ENCODE measurements at regions not wholly inside any gene's neighbourhood (a gene's known extent, or its start where the extent isn't known, plus 50 kb on each side); places are given as distances from the start of the nearest gene placed in this dataset.

DNA sequence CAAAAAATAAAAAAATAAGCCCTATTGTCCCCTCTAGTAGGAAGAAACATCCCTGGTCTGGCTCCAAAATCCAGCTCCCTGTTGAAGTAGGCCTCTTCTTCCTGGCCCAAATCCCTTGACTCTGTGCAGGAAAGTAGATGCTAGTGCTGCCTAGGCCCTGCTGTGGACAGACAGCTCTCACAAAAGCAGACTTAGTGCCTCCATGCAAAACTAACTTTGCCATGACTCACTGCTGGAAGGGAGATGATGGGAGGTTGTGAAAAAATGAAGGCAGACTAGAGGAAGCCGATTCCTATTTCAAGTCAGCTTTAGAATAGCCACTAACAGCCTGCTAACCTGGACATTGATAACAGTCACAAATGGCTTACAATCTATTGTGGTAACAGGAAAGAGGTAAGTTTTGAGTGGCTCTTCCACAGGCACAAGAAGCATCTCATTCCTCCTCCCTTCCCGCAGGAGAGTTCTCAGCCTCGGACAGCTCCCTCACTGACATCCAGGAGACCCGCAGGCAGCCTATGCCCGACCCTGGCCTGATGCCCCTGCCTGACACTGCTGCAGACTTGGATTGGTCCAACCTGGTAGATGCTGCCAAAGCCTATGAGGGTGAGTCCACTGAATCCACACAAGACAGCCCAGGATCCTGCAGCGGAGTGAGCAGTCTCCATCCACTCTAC is 198.9 kb upstream of the RGS6 start:
- H3K27me3 ChIP-seq (ENCODE audit: control insufficient read depth in 2 of 2, insufficient read depth in 2 of 2, low read length in 2 of 2) = no peaks in the 10 kb centered on the region
- H3K27ac ChIP-seq (ENCODE audit: low read depth in 2 of 2, low read length in 2 of 2) = no peak overlapping the region
- peaks cover 62 to 64% of the 10 kb centered on the region in 2 donors for H3K36me3 ChIP-seq (ENCODE audit: control insufficient read depth in 2 of 2, insufficient read depth in 2 of 2, low read length in 2 of 2)
- H3K9me3 ChIP-seq (ENCODE audit: control insufficient read depth in 2 of 2, low read length in 2 of 2) = no peaks in the 10 kb centered on the region
- no peak overlapping the region for H3K4me3 ChIP-seq (ENCODE audit: low read length in 2 of 2)
- no peaks in the 10 kb centered on the region for H3K4me1 ChIP-seq (ENCODE audit: control insufficient read depth in 2 of 2, insufficient read depth in 2 of 2, low read length in 2 of 2)
- H3K9ac ChIP-seq (ENCODE audit: low read depth in 1 of 2, low read length in 2 of 2) = no peak overlapping the region

GRCh38 chr14:71734076-71734475 is 198.2 kb upstream of the RGS6 start:
- Histone ChIP-seq H3K27ac (ENCODE audit: low read depth in 2 of 2, low read length in 2 of 2) (no peak overlapping the region), H3K36me3 (ENCODE audit: control insufficient read depth in 2 of 2, insufficient read depth in 2 of 2, low read length in 2 of 2) (peaks cover 64 to 65% of the 10 kb centered on the region in 2 donors), H3K27me3 (ENCODE audit: control insufficient read depth in 2 of 2, insufficient read depth in 2 of 2, low read length in 2 of 2) (no peaks in the 10 kb centered on the region), H3K9me3 (ENCODE audit: control insufficient read depth in 2 of 2, low read length in 2 of 2) (no peaks in the 10 kb centered on the region), H3K4me3 (ENCODE audit: low read length in 2 of 2) (no peak overlapping the region), H3K9ac (ENCODE audit: low read depth in 1 of 2, low read length in 2 of 2) (no peak overlapping the region), H3K4me1 (ENCODE audit: control insufficient read depth in 2 of 2, insufficient read depth in 2 of 2, low read length in 2 of 2) (no peaks in the 10 kb centered on the region)

GRCh38 chr14:71734885-71735284 is 197.3 kb upstream of the RGS6 start:
- H3K27me3 ChIP-seq (ENCODE audit: control insufficient read depth in 2 of 2, insufficient read depth in 2 of 2, low read length in 2 of 2) = no peaks in the 10 kb centered on the region
- no peak overlapping the region for H3K4me3 ChIP-seq (ENCODE audit: low read length in 2 of 2)
- no peak overlapping the region for H3K9ac ChIP-seq (ENCODE audit: low read depth in 1 of 2, low read length in 2 of 2)
- H3K27ac ChIP-seq (ENCODE audit: low read depth in 2 of 2, low read length in 2 of 2) = no peak overlapping the region
- H3K36me3 ChIP-seq (ENCODE audit: control insufficient read depth in 2 of 2, insufficient read depth in 2 of 2, low read length in 2 of 2) = peaks cover 56 to 64% of the 10 kb centered on the region in 2 donors
- no peaks in the 10 kb centered on the region for H3K4me1 ChIP-seq (ENCODE audit: control insufficient read depth in 2 of 2, insufficient read depth in 2 of 2, low read length in 2 of 2)
- H3K9me3 ChIP-seq (ENCODE audit: control insufficient read depth in 2 of 2, low read length in 2 of 2) = no peaks in the 10 kb centered on the region

DNA sequence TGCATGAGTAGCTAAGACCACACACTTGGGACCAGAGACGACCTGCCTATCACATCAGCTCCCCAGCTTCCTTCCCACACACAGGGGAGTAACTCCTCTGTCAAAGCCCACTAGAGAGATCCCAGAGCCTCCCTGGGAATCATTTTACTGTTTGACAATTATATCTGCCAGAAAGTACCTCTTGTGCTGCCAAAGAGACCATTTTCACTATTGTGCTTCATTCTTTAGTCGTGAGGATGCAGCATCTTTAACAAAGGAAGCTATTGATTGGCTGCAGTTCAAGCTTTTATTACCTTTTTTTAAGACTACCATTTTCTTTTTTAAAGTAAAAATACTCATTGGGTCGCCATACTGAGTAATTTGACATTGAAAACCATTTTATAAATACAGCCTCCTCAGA is 194.5 kb upstream of the RGS6 start:
- H3K9ac ChIP-seq (ENCODE audit: low read depth in 1 of 2, low read length in 2 of 2) = no peak overlapping the region
- no peak overlapping the region for H3K27ac ChIP-seq (ENCODE audit: low read depth in 2 of 2, low read length in 2 of 2)
- H3K36me3 ChIP-seq (ENCODE audit: control insufficient read depth in 2 of 2, insufficient read depth in 2 of 2, low read length in 2 of 2) = peaks cover 31 to 38% of the 10 kb centered on the region in 2 donors
- no peak overlapping the region for H3K4me3 ChIP-seq (ENCODE audit: low read length in 2 of 2)
- H3K9me3 ChIP-seq (ENCODE audit: control insufficient read depth in 2 of 2, low read length in 2 of 2) = no peaks in the 10 kb centered on the region
- no peaks in the 10 kb centered on the region for H3K4me1 ChIP-seq (ENCODE audit: control insufficient read depth in 2 of 2, insufficient read depth in 2 of 2, low read length in 2 of 2)
- no peaks in the 10 kb centered on the region for H3K27me3 ChIP-seq (ENCODE audit: control insufficient read depth in 2 of 2, insufficient read depth in 2 of 2, low read length in 2 of 2)

DNA sequence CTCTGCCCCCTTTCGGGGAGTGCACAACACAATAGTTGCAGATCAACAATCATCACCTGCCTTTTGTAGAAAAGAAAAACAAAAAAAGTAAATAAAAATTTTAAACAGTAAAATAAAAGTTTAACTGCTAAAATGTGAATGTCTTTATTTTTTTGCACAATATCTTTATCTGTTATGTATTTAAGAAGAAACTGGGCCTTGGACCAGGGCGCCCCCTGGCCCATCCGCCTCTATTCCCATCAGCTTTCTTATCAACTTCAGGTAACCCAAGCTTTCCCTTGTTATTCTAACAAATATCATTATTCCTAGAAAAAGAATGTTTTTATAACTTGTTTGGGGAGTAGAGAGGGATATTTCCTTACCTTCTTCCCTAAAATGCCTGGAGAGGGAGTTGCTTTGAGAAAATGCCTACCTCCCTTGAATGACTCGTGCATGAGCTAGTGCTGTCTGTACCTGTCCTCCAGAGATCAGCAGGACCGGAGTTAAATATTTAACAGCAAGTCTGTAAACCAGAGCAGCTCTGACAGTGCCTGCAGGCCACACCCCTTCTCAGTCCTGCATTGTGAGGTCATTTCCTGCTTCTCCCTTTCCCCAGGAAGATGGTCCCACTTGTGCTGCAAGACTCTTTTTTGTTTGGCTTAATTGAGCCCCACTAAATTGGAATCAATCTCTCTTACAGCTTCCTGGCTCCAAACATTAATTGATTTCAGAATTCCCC is 192.8 kb upstream of the RGS6 start:
- Histone ChIP-seq H3K9me3 (ENCODE audit: control insufficient read depth in 2 of 2, low read length in 2 of 2) (no peaks in the 10 kb centered on the region), H3K27ac (ENCODE audit: low read depth in 2 of 2, low read length in 2 of 2) (no peak overlapping the region), H3K27me3 (ENCODE audit: control insufficient read depth in 2 of 2, insufficient read depth in 2 of 2, low read length in 2 of 2) (no peaks in the 10 kb centered on the region), H3K4me1 (ENCODE audit: control insufficient read depth in 2 of 2, insufficient read depth in 2 of 2, low read length in 2 of 2) (no peaks in the 10 kb centered on the region), H3K36me3 (ENCODE audit: control insufficient read depth in 2 of 2, insufficient read depth in 2 of 2, low read length in 2 of 2) (peaks cover 25 to 29% of the 10 kb centered on the region in 2 donors), H3K9ac (ENCODE audit: low read depth in 1 of 2, low read length in 2 of 2) (no peak overlapping the region), H3K4me3 (ENCODE audit: low read length in 2 of 2) (no peak overlapping the region)

DNA sequence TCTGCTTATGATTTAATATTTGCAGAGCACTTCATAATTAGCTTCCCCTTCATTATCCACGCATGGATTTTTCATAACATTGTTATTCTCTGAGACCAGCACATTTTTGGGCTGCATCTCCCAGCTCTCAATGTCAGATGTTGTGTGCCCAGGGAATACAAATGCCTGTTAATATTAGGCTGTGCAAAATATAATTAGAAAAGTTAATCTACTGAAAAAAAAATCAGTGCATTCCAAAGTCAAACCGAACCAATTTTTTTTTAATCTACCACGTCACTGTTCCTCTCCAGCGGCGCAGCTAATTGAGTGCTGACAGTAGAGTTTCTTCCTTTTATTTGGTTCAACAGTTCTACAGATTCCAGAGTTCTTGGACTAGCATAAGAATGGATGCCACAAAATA is 191.0 kb upstream of the RGS6 start:
- Histone ChIP-seq H3K9ac (ENCODE audit: low read depth in 1 of 2, low read length in 2 of 2) (no peak overlapping the region), H3K9me3 (ENCODE audit: control insufficient read depth in 2 of 2, low read length in 2 of 2) (no peaks in the 10 kb centered on the region), H3K36me3 (ENCODE audit: control insufficient read depth in 2 of 2, insufficient read depth in 2 of 2, low read length in 2 of 2) (peaks cover 11 to 17% of the 10 kb centered on the region in 2 donors), H3K4me3 (ENCODE audit: low read length in 2 of 2) (no peak overlapping the region), H3K4me1 (ENCODE audit: control insufficient read depth in 2 of 2, insufficient read depth in 2 of 2, low read length in 2 of 2) (no peaks in the 10 kb centered on the region), H3K27ac (ENCODE audit: low read depth in 2 of 2, low read length in 2 of 2) (no peak overlapping the region), H3K27me3 (ENCODE audit: control insufficient read depth in 2 of 2, insufficient read depth in 2 of 2, low read length in 2 of 2) (no peaks in the 10 kb centered on the region)

DNA sequence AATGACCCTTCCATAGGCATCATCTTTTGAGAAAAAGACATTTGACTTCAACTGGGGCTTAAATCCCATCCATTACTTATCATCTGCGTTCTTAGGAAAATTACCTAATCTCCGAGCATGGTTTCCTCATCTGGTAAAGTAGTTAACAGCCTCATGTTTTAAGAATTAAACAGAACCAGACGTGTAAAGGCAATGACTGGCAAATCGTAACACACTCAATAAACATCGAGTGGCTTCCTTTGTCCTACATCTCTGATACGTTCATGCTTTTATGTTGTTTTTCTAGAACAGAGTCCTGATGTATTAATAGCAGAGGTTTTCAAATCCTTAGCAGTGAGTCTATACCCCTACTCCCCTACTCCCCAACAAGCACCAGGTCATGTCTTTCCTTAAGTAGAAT is 189.7 kb upstream of the RGS6 start:
- Histone ChIP-seq H3K4me3 (ENCODE audit: low read length in 2 of 2) (no peak overlapping the region), H3K9me3 (ENCODE audit: control insufficient read depth in 2 of 2, low read length in 2 of 2) (no peaks in the 10 kb centered on the region), H3K27ac (ENCODE audit: low read depth in 2 of 2, low read length in 2 of 2) (no peak overlapping the region), H3K4me1 (ENCODE audit: control insufficient read depth in 2 of 2, insufficient read depth in 2 of 2, low read length in 2 of 2) (no peaks in the 10 kb centered on the region), H3K9ac (ENCODE audit: low read depth in 1 of 2, low read length in 2 of 2) (no peak overlapping the region), H3K36me3 (ENCODE audit: control insufficient read depth in 2 of 2, insufficient read depth in 2 of 2, low read length in 2 of 2) (peaks cover 0 to 5% of the 10 kb centered on the region in 2 donors), H3K27me3 (ENCODE audit: control insufficient read depth in 2 of 2, insufficient read depth in 2 of 2, low read length in 2 of 2) (no peaks in the 10 kb centered on the region)

DNA sequence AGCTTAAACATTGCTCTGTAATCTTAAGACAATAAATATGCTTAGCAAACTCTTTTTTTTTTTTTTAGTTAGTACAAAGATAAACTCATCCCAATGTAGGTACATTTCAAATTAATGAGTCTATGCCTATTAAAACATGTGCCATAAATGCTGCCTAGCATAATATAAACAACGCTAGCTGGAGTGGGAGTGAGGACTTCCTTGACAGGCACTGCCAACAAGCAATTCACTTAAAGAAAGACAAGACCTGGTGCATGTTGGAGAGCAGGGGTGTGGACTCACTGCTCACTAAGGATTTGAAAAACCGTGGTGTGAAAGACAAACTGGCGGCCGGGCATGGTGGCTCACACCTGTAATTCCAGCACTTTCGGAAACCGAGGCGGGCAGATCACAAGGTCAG is 187.2 kb upstream of the RGS6 start:
- no peak overlapping the region for H3K27ac ChIP-seq (ENCODE audit: low read depth in 2 of 2, low read length in 2 of 2)
- H3K36me3 ChIP-seq (ENCODE audit: control insufficient read depth in 2 of 2, insufficient read depth in 2 of 2, low read length in 2 of 2) = no peaks in the 10 kb centered on the region
- no peaks in the 10 kb centered on the region for H3K4me1 ChIP-seq (ENCODE audit: control insufficient read depth in 2 of 2, insufficient read depth in 2 of 2, low read length in 2 of 2)
- no peaks in the 10 kb centered on the region for H3K27me3 ChIP-seq (ENCODE audit: control insufficient read depth in 2 of 2, insufficient read depth in 2 of 2, low read length in 2 of 2)
- no peaks in the 10 kb centered on the region for H3K9me3 ChIP-seq (ENCODE audit: control insufficient read depth in 2 of 2, low read length in 2 of 2)
- no peak overlapping the region for H3K9ac ChIP-seq (ENCODE audit: low read depth in 1 of 2, low read length in 2 of 2)
- H3K4me3 ChIP-seq (ENCODE audit: low read length in 2 of 2) = no peak overlapping the region

DNA sequence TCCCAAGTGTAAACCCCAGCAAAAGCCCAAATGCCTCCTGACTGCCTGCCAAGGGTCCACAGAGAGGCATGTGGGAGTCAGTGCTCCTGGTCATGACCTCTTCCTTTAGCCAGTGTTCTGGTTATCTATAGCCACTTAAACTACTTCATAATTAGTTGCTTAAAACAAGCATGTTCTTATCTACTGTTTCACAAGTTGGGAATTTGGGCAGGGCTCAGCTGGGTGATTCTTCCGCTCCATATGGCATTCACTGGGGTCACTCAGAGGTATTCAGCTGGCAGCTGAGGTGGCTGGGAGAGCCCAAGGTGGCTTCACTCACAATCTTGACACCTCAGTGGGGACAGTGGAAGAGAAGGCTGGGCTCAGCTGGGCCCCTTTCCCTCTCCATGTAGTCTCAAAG is 184.0 kb upstream of the RGS6 start:
- Histone ChIP-seq H3K9ac (ENCODE audit: low read depth in 1 of 2, low read length in 2 of 2) (no peak overlapping the region), H3K36me3 (ENCODE audit: control insufficient read depth in 2 of 2, insufficient read depth in 2 of 2, low read length in 2 of 2) (no peaks in the 10 kb centered on the region), H3K9me3 (ENCODE audit: control insufficient read depth in 2 of 2, low read length in 2 of 2) (no peaks in the 10 kb centered on the region), H3K27me3 (ENCODE audit: control insufficient read depth in 2 of 2, insufficient read depth in 2 of 2, low read length in 2 of 2) (no peaks in the 10 kb centered on the region), H3K4me1 (ENCODE audit: control insufficient read depth in 2 of 2, insufficient read depth in 2 of 2, low read length in 2 of 2) (peaks cover 0 to 1% of the 10 kb centered on the region in 2 donors), H3K27ac (ENCODE audit: low read depth in 2 of 2, low read length in 2 of 2) (no peak overlapping the region), H3K4me3 (ENCODE audit: low read length in 2 of 2) (no peak overlapping the region)

GRCh38 chr14:71749613-71750238 is 182.5 kb upstream of the RGS6 start:
- Histone ChIP-seq H3K9ac (ENCODE audit: low read depth in 1 of 2, low read length in 2 of 2) (no peak overlapping the region), H3K9me3 (ENCODE audit: control insufficient read depth in 2 of 2, low read length in 2 of 2) (no peaks in the 10 kb centered on the region), H3K27me3 (ENCODE audit: control insufficient read depth in 2 of 2, insufficient read depth in 2 of 2, low read length in 2 of 2) (no peaks in the 10 kb centered on the region), H3K27ac (ENCODE audit: low read depth in 2 of 2, low read length in 2 of 2) (no peak overlapping the region), H3K4me3 (ENCODE audit: low read length in 2 of 2) (no peak overlapping the region), H3K4me1 (ENCODE audit: control insufficient read depth in 2 of 2, insufficient read depth in 2 of 2, low read length in 2 of 2) (peaks cover 0 to 4% of the 10 kb centered on the region in 2 donors), H3K36me3 (ENCODE audit: control insufficient read depth in 2 of 2, insufficient read depth in 2 of 2, low read length in 2 of 2) (no peaks in the 10 kb centered on the region)
